ENCODE measurements at regions not wholly inside any gene's neighbourhood (a gene's known extent, or its start where the extent isn't known, plus 50 kb on each side); places are given as distances from the start of the nearest gene placed in this dataset.

- intact Hi-C loops (cut with micrococcal nuclease; ENCODE audit: unreplicated experiment), result no loop called here
- FAIRE-seq (no peak), DNase-seq (ENCODE audit: low read depth, low spot score) (no peak), ATAC-seq (no peak)
- in situ Hi-C loops (cut with MboI), result no loop called here
- BruUV-seq (replicated peaks), result no TSS peak
- no peak overlapping the region for H3K9ac ChIP-seq (ENCODE audit: control insufficient read depth, insufficient read depth, low read length)
- ChIA-PET SMC1A (ENCODE audit: uncharacterized antibody, unreplicated experiment) (no interaction called here), RAD21 (ENCODE audit: unreplicated experiment) (no interaction called here), CTCF (interaction anchor here (0.7 kb wide), 1 partner anchor 13 kb away, joined by 3 read pairs; no protein-coding TSS in a partner anchor), POLR2A (no interaction called here)
- H3K4me1 ChIP-seq (ENCODE audit: control insufficient read depth, insufficient read depth, low read length), result no peaks in the 10 kb centered on the region
- H3K27ac ChIP-seq (ENCODE audit: control insufficient read depth, insufficient read depth), result no peak overlapping the region
- H3K9me3 ChIP-seq (replicated peaks; ENCODE audit: control insufficient read depth, insufficient read depth, low read length), result no peaks in the 10 kb centered on the region
- no peaks in the 10 kb centered on the region for H4K20me1 ChIP-seq (ENCODE audit: control insufficient read depth, insufficient read depth)
- H3K36me3 ChIP-seq (ENCODE audit: control insufficient read depth in 2 of 2, insufficient read depth in 2 of 2, low read length in 1 of 2), result no peaks in the 10 kb centered on the region
- H3K4me3 ChIP-seq, result no peak overlapping the region
- WGBS (ENCODE audit: insufficient coverage, insufficient replicate concordance, low lambda C conversion rate, missing lambda C conversion rate), result 16% methylated on average over 3 of the region's 3 CpGs
- no peaks in the 10 kb centered on the region for H3K27me3 ChIP-seq (replicated peaks in 1 of 2; ENCODE audit: control insufficient read depth in 2 of 2, insufficient read depth in 2 of 2, low read length in 1 of 2)
- H3K79me2 ChIP-seq (ENCODE audit: control insufficient read depth, insufficient read depth, low read length), result no peaks in the 10 kb centered on the region
- no peak overlapping the region for H2AFZ ChIP-seq (ENCODE audit: control insufficient read depth, low read depth, low read length)
- H3K4me2 ChIP-seq (ENCODE audit: control insufficient read depth, insufficient read depth), result no peak overlapping the region
- TF ChIP-seq HSF1 (IDR thresholded peaks at IDR 0.05; ENCODE audit: low read depth, low read length), result no peak
- no peak for TF ChIP-seq CUX1 (IDR thresholded peaks at IDR 0.05; ENCODE audit: insufficient replicate concordance, low read depth, low read length)
- no peak for TF ChIP-seq CEBPB (IDR thresholded peaks at IDR 0.05; ENCODE audit: borderline replicate concordance in 1 of 2, low read depth in 2 of 2, low read length in 2 of 2)
- TF ChIP-seq E4F1 (IDR thresholded peaks at IDR 0.05; ENCODE audit: borderline replicate concordance, partially characterized antibody), result no peak
- no peak for TF ChIP-seq E2F8 (IDR thresholded peaks at IDR 0.05; ENCODE audit: low read depth, partially characterized antibody)
- TF ChIP-seq RUNX3 (IDR thresholded peaks at IDR 0.05; ENCODE audit: low read length), result no peak
- TF ChIP-seq USF1 (IDR thresholded peaks at IDR 0.05; ENCODE audit: borderline replicate concordance, extremely low read length, insufficient read depth, low read depth, low read length), result no peak
- TF ChIP-seq TAF1 (IDR thresholded peaks at IDR 0.05; ENCODE audit: borderline replicate concordance, low read depth, low read length), result no peak
- no peak for TF ChIP-seq PML (IDR thresholded peaks at IDR 0.05; ENCODE audit: low read length)
- TF ChIP-seq ZZZ3 (IDR thresholded peaks at IDR 0.05; ENCODE audit: control insufficient read depth, insufficient read length, low read depth), result no peak
- TF ChIP-seq NR2C2 (IDR thresholded peaks at IDR 0.05; ENCODE audit: borderline replicate concordance, control insufficient read depth, insufficient read length, low read depth), result no peak
These were observed 69.2 kb upstream of the OR9G4 start for GRCh38 chr11:56817661-56818060.

Measured in GM12878 (cell line).